Nephron (organoid): ENCODE measurements at regions not wholly inside any gene's neighbourhood (a gene's known extent, or its start where the extent isn't known, plus 50 kb on each side); places are given as distances from the start of the nearest gene placed in this dataset.

Source experiments
- H3K27ac Mint-ChIP-seq, 3 experiments: 2 replicates each; pipeline ENCODE4 v1.8.0; 2020; ENCODE audit warnings: mixed read lengths in 3 of 3, mild to moderate bottlenecking in 2 of 3, moderate library complexity in 1 of 3
- H3K27me3 Mint-ChIP-seq: 2 replicates; pipeline ENCODE4 v1.8.0; 2021; ENCODE audit warnings: low read depth, mild to moderate bottlenecking, moderate library complexity, mixed read lengths
- H3K36me3 Mint-ChIP-seq: 2 replicates; pipeline ENCODE4 v1.8.0; 2020; ENCODE audit warnings: low read depth, mixed read lengths
- H3K4me1 Mint-ChIP-seq: 2 replicates; pipeline ENCODE4 v1.8.0; 2020; ENCODE audit warnings: mixed read lengths
- H3K4me3 Mint-ChIP-seq, 3 experiments: 2 replicates each; pipeline ENCODE4 v1.8.0; 2020; ENCODE audit warnings: mild to moderate bottlenecking in 3 of 3, mixed read lengths in 3 of 3, moderate library complexity in 2 of 3
- H3K9me3 Mint-ChIP-seq: 2 replicates; pipeline ENCODE4 v1.8.0; 2020; ENCODE audit warnings: mixed read lengths
- TF ChIP-seq, protein P1 (sequence below), 3 experiments: fragments of 200-600 bp; sonication (generic); IDR thresholded peaks; one replicate each; pipeline ENCODE4 v1.5.0; 2021; ENCODE audit warnings: antibody characterized with exemption in 3 of 3; ENCODE audit not compliant: unreplicated experiment in 3 of 3

GRCh38 chr18:46337271-46337670, 233.1 kb downstream of the HAUS1 start:
- TF ChIP-seq, protein P1, sequence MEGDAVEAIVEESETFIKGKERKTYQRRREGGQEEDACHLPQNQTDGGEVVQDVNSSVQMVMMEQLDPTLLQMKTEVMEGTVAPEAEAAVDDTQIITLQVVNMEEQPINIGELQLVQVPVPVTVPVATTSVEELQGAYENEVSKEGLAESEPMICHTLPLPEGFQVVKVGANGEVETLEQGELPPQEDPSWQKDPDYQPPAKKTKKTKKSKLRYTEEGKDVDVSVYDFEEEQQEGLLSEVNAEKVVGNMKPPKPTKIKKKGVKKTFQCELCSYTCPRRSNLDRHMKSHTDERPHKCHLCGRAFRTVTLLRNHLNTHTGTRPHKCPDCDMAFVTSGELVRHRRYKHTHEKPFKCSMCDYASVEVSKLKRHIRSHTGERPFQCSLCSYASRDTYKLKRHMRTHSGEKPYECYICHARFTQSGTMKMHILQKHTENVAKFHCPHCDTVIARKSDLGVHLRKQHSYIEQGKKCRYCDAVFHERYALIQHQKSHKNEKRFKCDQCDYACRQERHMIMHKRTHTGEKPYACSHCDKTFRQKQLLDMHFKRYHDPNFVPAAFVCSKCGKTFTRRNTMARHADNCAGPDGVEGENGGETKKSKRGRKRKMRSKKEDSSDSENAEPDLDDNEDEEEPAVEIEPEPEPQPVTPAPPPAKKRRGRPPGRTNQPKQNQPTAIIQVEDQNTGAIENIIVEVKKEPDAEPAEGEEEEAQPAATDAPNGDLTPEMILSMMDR (IDR thresholded peaks at IDR 0.05; ENCODE audit: unreplicated experiment in 3 of 3): no peak
- Mint-ChIP-seq H3K27ac (peak overlapping the region; percentile 76 to 91 (median 83)), H3K27me3 (peaks cover 24% of the 10 kb centered on the region), H3K9me3 (no peaks in the 10 kb centered on the region), H3K4me1 (peaks cover 80% of the 10 kb centered on the region), H3K4me3 (peak overlapping the region; percentile 73 to 99 (median 84)), H3K36me3 (no peaks in the 10 kb centered on the region)

GRCh38 chr18:46338205-46338604, 234.0 kb downstream of the HAUS1 start:
- no peaks in the 10 kb centered on the region for H3K9me3 Mint-ChIP-seq
- TF ChIP-seq, protein P1 (IDR thresholded peaks at IDR 0.05; ENCODE audit: unreplicated experiment in 3 of 3): no peak

DNA sequence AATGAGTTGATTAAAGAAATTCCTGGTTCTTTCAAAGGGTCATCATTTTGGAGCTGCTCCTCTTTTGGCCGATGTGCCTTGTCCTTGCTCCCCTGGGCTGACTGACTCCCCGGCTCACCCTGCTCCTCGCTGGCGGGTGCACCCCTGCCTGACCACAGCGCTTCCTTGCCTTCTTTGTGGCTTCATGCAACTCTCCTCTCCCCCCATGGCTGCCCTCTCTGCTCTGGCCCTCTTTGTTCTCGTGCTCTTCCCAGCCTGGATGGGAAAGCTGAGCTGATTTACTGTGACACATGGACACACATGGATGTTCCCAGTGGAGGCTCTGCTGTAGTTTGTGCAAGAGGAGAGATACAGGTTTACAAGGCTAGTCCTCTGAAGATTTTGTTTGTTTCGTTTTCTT, 234.6 kb downstream of the HAUS1 start:
- Mint-ChIP-seq H3K36me3 (peaks cover 3% of the 10 kb centered on the region), H3K27ac (peak overlapping the region; percentile 69 to 83 (median 76)), H3K4me1 (peaks cover 81% of the 10 kb centered on the region), H3K4me3 (peak overlapping the region; percentile 27 to 64 (median 29)), H3K9me3 (no peaks in the 10 kb centered on the region), H3K27me3 (peaks cover 11% of the 10 kb centered on the region)
- TF ChIP-seq, protein P1 (IDR thresholded peaks at IDR 0.05; ENCODE audit: unreplicated experiment in 3 of 3): no peak

More at GRCh38 chr18:46338205-46338604, 234.0 kb downstream of the HAUS1 start:
- peaks cover 78% of the 10 kb centered on the region for H3K4me1 Mint-ChIP-seq
- H3K4me3 Mint-ChIP-seq: peak overlapping the region; percentile 44 to 99 (median 84)
- H3K27me3 Mint-ChIP-seq: peaks cover 15% of the 10 kb centered on the region
- peaks cover 3% of the 10 kb centered on the region for H3K36me3 Mint-ChIP-seq
- peak overlapping the region; percentile 76 to 91 (median 83) for H3K27ac Mint-ChIP-seq

GRCh38 chr18:46340716-46341115, 236.5 kb downstream of the HAUS1 start:
- no peaks in the 10 kb centered on the region for H3K9me3 Mint-ChIP-seq
- H3K27ac Mint-ChIP-seq: no peak overlapping the region
- no peak overlapping the region for H3K4me3 Mint-ChIP-seq
- peaks cover 3% of the 10 kb centered on the region for H3K27me3 Mint-ChIP-seq
- peaks cover 3% of the 10 kb centered on the region for H3K36me3 Mint-ChIP-seq
- peaks cover 75% of the 10 kb centered on the region for H3K4me1 Mint-ChIP-seq
- TF ChIP-seq, protein P1 (IDR thresholded peaks at IDR 0.05; ENCODE audit: unreplicated experiment in 3 of 3): no peak

DNA sequence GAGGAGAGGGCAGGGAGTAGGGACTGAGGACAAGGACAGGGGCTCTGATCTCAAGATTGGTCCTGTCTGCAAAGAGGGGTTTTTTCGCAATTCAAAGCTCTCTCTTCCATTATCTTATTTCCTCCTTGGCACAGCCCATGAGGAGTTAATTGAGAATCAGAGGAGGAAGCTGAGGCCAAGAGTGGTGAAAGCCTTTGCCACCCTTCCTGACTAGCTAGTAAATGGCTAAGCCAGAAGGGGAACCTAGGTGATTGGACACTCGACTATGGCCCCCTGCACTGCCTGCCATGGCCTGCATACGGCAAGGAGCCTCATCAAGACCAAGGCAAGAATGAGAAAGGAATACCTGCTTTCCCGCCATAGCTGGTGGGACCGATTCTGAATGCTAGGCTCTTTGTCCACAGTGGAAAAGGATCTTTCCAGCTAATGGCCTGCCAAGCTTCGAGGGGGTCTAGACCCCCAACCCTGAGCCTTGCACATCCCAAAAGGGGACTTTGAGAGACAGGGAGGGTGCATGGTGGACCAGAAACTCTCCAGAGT, 237.9 kb downstream of the HAUS1 start:
- peaks cover 66% of the 10 kb centered on the region for H3K4me1 Mint-ChIP-seq
- TF ChIP-seq, protein P1 (IDR thresholded peaks at IDR 0.05; ENCODE audit: unreplicated experiment in 3 of 3): no peak
- peaks cover 3% of the 10 kb centered on the region for H3K36me3 Mint-ChIP-seq
- peaks cover 3% of the 10 kb centered on the region for H3K27me3 Mint-ChIP-seq
- H3K4me3 Mint-ChIP-seq: no peak overlapping the region
- H3K27ac Mint-ChIP-seq: no peak overlapping the region
- no peaks in the 10 kb centered on the region for H3K9me3 Mint-ChIP-seq

DNA sequence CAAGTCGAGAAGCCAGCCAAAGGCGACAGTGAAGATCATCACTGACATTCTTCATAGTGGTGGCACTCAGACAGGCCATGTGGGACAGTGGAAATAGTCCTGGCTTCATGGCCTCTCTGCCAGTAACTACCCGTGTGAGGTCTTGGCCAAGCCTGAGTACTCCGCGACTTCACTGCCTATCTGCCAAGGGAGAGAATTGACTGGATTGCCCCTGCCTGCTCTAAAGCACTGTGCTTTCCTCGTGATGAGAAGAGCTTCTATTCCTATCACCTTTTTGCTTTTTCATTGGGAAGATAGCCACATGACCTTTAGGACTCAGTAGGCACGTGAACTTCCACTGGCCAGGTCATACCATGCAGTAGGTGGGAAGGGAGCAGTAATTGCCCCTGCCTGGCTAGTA, 239.3 kb downstream of the HAUS1 start:
- H3K4me3 Mint-ChIP-seq: no peak overlapping the region
- no peaks in the 10 kb centered on the region for H3K9me3 Mint-ChIP-seq
- TF ChIP-seq, protein P1 (IDR thresholded peaks at IDR 0.05; ENCODE audit: unreplicated experiment in 3 of 3): no peak
- H3K36me3 Mint-ChIP-seq: peaks cover 3% of the 10 kb centered on the region
- H3K27me3 Mint-ChIP-seq: peaks cover 3% of the 10 kb centered on the region
- H3K27ac Mint-ChIP-seq: peak overlapping the region in 1 of 3 experiments; percentile 79
- peaks cover 52% of the 10 kb centered on the region for H3K4me1 Mint-ChIP-seq
